ENCODE measurements at regions not wholly inside any gene's neighbourhood (a gene's known extent, or its start where the extent isn't known, plus 50 kb on each side); places are given as distances from the start of the nearest gene placed in this dataset.

DNA sequence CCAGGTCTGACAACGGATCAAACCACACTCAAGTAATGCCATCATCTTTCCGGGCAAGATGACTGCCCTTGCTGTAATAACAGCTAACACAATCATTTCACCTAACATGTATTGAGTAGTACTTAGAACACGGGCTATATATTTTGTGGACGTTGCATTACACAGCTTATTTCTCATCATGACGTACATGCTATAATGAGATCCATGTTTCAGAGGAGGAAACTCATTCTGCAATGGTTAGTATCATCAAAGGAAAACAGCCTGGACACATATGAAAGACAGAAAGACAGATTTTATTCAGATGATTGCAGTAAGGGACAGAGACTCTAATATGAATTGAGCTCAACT, 446.7 kb downstream of the HS3ST3B1 start:
- TF ChIP-seq, protein P1, sequence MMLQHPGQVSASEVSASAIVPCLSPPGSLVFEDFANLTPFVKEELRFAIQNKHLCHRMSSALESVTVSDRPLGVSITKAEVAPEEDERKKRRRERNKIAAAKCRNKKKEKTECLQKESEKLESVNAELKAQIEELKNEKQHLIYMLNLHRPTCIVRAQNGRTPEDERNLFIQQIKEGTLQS (IDR thresholded peaks at IDR 0.05): no peak
- no peak for TF ChIP-seq POLR2A (IDR thresholded peaks at IDR 0.05; ENCODE audit: borderline replicate concordance, extremely low read depth, insufficient read depth, insufficient read length)
- TF ChIP-seq, protein P2, sequence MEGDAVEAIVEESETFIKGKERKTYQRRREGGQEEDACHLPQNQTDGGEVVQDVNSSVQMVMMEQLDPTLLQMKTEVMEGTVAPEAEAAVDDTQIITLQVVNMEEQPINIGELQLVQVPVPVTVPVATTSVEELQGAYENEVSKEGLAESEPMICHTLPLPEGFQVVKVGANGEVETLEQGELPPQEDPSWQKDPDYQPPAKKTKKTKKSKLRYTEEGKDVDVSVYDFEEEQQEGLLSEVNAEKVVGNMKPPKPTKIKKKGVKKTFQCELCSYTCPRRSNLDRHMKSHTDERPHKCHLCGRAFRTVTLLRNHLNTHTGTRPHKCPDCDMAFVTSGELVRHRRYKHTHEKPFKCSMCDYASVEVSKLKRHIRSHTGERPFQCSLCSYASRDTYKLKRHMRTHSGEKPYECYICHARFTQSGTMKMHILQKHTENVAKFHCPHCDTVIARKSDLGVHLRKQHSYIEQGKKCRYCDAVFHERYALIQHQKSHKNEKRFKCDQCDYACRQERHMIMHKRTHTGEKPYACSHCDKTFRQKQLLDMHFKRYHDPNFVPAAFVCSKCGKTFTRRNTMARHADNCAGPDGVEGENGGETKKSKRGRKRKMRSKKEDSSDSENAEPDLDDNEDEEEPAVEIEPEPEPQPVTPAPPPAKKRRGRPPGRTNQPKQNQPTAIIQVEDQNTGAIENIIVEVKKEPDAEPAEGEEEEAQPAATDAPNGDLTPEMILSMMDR (IDR thresholded peaks at IDR 0.05 in 2 of 3, conservative IDR thresholded peaks at IDR 0.05 in 1 of 3; ENCODE audit: borderline replicate concordance in 1 of 3, insufficient read depth in 1 of 3, low read depth in 2 of 3, low read length in 2 of 3): no peak
- TF ChIP-seq YY1 (IDR thresholded peaks at IDR 0.05; ENCODE audit: extremely low read depth, insufficient replicate concordance, low read depth, low read length): no peak
- no peak for TF ChIP-seq POLR2AphosphoS5 (IDR thresholded peaks at IDR 0.05; ENCODE audit: low read depth, low read length)
